HG02678 (cell line): ENCODE measurements at regions not wholly inside any gene's neighbourhood (a gene's known extent, or its start where the extent isn't known, plus 50 kb on each side); places are given as distances from the start of the nearest gene placed in this dataset.
"Not testable (repeated sequence)": the region's sequence is repeated elsewhere in the genome, so short reads cannot be mapped to it uniquely, and the experiment has no call there.

ENCODE experiments used
- ATAC-seq: cut with Tn5 transposase; IDR thresholded peaks from one replicate; pipeline ENCODE4 v1.9.1; 2021; ENCODE audit warnings: mild to moderate bottlenecking, moderate library complexity; ENCODE audit not compliant: unreplicated experiment

DNA sequence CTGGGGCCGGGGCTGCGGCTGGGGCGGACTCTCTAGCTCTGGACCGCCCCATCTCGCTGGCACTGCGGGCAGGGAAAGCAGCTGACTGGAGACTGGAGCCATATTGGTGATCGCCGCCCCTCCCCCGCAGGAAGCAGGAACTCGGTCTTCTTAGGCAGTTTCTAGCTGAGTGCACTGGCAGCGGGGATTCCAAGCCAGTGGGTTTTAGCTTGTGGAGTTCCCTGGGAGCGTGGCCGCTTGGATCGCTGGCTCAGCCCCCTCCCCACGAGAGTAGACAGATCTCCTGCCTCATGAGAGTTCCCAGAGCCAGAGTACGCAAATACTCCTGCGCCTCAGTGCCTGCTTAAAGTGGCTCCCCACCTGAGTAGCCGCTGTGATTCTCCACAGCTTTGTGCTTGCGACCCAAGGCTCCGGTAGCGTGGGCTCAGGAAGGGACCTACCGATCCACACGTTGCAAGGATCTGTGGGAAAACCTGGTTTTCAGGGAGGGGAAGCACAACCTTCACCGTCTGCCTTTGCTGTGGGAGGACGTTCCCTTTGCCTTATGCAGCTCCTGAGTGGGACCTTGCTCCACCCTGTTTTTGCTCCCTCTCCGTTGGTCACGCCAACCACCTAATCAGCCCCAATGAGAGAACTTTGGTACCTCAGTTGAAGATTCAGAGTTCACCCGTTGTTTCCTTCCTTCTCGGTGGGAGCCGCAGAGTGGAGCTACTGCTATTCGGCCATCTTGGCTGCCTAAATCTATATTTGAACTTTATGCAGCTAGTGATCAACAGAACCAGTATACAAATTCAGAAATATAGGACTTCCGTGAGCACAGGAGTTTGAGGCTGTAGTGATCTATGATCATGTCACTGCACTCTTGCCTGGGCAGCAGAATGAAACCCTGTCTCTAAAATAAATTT, 803.9 kb upstream of the PCDH10 start:
- no peak for ATAC-seq

DNA sequence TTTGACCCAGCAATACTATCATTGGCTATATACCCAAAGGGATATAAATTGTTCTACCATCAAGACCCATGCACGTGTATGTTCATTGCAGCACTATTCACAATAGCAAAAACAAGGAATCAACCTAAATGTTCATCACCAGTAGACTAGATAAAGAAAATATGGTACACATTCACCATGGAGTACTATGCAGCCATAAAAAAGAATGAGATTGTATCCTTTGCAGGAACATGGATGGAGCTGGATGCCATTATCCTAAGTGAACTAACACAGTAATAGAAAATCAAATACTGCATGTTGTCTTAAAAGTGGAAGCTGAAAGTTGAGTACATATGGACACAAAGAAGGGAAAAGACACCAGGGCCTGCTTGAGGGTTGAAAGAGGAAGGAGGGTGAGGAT, 803.1 kb upstream of the PCDH10 start:
- no peak for ATAC-seq

DNA sequence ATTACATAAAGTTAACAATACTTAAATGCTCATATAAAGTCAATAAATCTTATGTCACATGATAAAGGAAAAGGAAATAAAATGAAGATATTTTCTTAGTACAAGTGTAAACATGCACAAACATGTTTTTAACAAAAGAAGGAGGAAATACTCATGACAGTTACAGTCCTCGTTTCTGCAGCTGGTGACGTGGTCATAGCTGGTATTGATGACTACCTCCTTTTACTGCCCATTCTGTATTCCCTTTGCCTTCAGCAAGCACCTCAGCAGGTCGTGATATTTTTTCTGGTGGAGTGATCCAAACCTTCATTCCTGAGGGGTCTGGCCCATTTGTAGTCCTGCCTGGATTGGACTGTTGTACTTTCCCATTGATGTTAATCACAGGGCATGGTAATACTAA, 797.5 kb upstream of the PCDH10 start:
- ATAC-seq, result not testable (repeated sequence)

DNA sequence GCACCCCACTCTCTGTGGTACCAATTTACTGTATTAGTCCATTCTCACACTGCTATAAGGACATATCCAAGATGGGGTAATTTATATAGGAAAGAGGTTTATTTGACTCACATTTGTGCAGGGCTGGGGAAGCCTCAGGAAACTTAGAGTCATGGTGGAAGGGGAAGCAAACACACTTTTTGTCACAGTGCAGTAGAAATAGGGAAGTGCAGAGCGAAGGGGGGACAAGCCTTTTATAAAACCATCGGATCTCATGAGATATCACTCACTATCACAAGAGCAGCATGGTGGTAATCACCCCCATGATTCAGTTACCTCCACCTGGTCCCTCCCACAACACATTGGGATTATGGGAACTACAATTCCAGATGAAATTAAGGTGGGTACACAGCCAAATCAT, 766.9 kb upstream of the PCDH10 start:
- no peak for ATAC-seq

DNA sequence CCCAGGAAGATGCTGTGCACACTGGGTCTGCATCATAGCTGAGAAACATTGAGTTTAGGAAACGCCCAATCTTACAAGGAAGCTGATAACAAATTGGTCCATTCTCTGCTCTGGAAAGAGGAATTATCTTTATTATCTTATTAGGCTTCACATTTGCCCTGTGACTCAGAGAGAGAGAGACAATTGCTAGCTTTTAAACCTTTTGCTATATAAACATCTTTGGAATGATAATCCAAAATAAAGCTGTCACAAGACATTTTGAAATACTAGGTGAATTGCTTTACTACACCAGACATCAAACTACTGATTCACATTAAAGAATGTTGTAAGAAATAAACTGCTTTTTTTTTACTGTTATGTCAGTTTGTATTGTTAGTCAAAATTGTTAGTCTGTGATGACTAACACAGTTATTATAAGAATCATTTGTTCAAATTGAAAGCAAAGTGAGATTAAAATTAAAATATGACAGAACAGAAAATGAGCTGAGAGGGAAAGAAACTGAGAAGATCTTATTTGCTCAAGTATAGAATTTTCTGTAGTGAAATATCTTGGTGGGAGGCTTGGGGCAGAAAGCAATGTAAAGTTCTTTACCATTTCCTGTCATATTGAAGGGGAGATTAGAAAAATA, 765.4 kb upstream of the PCDH10 start:
- ATAC-seq, result no peak

DNA sequence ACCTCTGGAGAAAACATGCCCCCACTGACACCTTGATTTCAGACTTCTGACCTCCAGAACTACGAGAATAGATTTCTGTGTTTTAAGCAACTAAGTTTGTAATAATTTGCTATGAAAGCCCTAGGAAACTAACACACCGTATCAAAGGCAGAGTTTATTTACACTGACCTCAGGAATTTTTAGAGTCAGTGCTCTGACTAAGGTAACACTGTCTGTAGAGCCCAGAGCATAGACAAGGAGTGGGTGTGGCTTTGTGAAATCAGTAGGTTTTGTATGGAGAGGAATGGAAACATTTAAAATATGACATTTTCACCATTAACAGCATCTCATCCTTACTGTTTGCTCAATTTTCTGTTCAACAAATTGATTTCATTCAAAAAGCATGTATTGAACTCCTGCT, 764.4 kb upstream of the PCDH10 start:
- ATAC-seq, result no peak

DNA sequence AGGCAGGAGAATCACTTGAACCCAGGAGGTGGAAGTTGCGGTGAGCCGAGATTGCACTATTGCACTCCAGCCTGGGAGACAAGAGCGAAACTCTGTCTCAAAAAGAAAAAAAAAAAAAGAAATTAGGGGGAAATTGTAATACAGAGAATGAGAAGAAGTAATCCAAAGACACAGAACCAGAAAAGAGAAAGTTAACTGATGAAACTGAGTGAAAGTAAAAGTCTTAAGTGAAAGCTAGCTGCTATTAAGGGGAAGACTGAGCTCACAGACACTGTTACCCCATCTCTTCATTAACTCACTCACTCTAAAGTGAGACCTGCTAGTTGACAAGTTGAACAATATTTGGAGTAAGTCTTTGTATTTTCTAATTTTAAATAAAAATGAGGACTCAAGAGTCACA, 763.0 kb upstream of the PCDH10 start:
- ATAC-seq, result no peak

DNA sequence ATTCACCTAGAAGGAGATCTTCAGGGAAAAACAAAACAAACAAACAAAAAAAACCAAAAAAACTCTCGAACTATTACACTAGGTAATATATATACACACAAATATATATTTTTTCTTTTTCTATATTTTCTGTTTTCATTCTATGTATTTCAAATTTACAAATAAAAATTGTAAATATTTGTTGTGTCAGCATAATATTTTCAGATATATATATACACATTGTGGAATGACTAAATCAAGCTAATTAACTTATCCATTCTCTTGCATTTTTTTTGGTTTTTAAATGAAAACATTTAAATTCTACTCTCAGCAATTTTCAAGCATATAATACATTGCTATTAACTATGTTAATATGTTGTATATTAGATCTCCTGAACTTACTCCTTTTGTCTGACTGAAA, 762.0 kb upstream of the PCDH10 start:
- ATAC-seq, result no peak

DNA sequence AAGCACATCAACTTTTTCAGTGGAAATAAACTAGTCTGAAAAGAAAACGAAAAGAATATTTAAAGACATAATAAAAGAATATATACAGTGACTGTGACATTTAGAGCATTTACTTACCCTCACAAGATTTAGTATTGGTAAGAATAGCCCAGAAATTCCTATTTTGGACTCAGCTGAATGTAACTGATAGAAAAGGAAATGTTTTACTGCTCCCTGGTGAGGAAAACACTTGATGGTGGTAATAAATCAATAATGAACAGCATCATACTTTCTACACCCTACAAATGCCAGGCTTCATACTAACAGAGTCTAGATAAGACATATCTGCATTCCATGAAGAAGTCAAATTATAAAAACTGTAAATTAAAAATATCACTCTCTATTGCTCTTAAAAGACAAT, 753.5 kb upstream of the PCDH10 start:
- no peak for ATAC-seq

DNA sequence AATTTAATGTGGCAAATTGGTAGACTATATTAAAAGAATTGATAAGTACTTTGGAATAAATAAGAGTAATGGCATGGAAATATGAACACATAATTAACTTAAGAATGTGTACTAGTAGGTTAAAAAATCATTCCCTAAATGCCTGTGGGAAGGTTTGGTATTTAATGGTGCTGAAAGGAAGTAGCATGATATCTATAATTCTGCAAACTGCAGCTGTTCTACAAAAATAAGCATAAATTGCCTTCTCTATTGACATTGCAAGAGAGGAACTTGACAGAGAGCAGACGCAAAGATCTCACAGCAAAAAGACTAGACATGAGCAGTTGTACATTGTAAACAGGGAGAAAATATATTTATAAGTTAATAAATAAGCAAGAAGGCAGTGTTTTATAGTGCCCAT, 752.5 kb upstream of the PCDH10 start:
- ATAC-seq, result no peak

DNA sequence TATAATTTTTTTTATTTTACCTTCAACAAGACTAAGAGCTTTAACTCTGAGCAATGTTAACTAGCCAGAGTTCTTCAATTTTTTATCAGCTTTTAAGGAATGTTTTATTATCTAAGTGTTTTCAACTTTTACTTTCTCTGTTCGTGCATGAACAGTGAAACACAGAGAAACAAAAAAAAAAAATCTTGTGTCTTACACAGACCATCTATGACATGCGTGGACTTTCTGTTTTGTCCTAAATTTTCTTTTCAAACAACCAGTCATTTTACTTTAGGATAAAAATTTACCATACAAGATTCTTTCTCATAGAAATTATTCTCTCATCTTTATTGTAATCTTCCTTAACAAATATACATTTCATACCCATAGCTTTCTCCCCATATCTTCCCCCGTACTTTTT, 731.9 kb upstream of the PCDH10 start:
- no peak for ATAC-seq

DNA sequence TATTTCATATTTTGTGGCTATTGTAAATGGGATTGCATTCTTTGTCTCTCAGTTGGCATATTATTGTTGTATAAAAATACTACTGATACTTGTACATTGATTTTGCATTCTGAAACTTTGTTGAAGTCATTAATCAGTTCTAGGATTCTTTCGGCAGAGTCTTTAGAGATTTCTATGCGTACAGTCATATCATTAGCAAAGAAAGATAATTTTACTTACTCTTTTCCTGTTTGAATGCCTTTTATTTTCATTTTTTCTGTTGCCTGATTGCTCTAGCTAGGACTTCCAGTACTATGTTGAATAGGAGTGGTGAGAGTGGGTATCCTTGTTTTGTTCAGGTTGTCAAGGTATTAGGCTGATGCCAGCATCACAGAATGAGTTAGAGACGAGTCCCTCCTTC, 722.0 kb upstream of the PCDH10 start:
- ATAC-seq, result no peak

DNA sequence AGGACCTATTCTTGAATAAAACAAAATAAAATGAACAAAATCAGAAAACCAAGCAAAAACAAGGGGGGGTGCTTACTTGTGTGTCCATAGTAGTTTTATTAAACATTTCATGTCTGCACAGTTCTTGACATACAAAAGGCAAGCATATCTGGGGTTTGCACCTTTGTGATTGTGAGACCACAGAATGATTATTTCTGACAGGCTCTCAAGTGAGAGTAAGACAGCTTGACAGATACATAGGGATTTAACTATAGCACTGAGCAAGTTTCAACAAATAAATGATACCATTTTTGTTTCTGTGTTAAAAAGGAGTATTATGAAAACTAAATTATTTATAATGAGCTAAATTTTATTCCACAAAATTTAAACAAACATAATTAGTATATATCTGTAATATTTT, 712.0 kb upstream of the PCDH10 start:
- ATAC-seq, result no peak

DNA sequence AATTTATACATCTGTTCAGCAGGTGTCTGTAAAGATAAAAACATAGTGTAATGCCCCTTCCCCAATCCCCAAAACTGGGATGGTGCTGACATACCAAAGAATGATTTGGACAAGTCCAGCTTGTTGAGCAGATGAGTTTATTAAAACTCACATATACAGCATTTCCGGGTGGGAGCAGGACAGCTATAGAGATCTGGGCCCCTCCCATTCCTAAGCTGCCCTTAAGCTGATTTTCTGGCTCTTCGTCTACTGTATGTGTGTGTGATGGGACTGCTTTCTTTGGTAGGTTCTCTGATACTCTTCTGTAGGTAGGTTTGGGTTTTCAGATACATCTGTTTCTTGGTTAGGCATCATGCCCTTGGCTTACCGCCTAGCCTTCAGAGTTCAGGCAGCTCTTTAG, 703.7 kb upstream of the PCDH10 start:
- no peak for ATAC-seq

DNA sequence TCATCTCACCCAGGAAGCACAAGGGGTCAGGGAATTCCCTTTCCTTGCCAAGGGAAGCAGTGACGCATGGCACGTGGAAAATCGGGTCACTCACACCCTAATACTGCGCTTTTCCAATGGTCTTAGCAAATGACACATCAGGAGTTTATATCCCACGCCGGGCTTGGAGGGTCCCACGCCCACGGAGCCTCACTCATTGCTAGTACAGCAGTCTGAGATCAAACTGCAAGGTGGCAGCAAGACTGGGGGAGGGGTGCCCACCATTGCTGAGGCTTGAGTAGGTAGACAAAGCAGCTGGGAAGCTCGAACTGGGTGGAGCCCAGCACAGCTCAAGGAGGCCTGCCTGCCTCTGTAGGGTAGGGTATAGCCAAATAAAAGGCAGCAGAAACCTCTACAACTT, 691.1 kb upstream of the PCDH10 start:
- ATAC-seq, result not testable (repeated sequence)

DNA sequence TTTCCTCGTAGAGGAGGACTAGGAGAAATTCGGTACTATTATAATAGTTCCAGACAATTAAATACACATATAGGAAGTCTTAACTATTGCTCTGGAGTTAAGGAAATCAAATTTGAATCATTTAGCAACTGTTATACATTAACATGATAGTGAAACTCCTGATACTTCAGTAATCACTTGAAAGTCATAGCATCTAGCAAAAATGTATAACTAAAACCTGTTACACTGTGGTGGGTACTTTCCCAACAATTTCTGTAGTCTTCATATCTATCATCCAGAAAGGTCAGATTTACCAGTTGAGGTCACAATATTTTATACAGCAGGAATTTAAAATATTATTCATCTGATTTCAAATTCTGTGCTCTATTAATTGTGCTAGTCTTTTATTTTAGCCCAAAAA, 669.6 kb upstream of the PCDH10 start:
- no peak for ATAC-seq

DNA sequence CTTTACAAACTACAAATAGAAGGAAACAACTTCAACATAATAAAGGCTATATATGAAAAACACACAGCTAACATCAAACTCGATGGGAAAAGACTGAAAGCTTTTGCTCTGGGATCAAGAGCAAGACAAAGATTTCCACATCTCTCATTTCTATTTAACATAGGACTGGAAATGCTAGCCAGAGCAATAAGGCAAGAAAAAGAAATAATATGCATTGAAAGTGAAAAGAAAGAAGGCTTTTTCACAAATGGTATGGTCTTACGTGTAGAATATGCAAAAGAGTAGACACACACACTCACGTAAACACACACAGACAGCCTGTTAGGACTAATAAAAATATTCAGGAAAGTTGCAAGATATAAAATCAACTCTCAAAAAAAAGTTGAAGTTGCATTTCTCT, 660.5 kb upstream of the PCDH10 start:
- no peak for ATAC-seq

DNA sequence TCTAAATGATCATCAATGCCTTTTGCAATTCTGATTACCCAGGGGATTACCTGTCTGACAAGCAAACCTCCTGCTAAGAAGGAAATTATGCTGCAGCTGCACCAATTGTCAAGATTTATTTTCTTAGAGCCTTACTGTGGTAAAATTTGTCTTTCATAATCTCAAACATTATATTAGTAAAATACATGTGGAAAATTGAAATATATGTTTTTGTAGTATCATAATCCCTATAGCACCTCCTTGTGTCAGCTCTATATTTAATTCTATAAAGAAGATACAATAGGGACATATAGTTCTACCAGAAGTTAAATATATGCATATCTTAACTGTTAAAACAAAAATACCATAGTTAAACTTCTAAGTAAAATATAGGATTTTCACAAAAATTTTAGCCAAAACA, 655.6 kb upstream of the PCDH10 start:
- no peak for ATAC-seq

DNA sequence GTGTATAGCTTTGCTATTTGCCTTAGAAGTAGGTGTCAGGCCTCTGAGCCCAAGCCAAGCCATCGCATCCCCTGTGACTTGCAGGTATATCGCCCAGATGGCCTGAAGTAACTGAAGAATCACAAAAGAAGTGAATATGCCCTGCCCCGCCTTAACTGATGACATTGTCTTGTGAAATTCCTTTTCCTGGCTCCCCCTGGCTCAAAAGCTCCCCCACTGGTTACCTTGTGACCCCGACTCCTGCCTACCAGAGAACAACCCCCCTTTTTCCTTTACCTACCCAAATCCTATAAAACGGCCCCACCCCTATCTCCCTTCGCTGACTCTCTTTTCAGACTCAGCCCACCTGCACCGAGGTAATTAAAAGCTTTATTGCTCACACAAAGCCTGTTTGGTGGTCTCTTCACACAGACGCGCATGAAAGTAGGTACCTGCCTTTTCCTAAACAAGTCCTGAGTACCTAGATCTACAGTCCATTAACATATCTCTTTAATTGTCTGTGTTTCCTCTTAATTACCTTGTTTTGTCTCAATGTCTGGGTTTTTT, 653.8 kb upstream of the PCDH10 start:
- not testable (repeated sequence) for ATAC-seq

DNA sequence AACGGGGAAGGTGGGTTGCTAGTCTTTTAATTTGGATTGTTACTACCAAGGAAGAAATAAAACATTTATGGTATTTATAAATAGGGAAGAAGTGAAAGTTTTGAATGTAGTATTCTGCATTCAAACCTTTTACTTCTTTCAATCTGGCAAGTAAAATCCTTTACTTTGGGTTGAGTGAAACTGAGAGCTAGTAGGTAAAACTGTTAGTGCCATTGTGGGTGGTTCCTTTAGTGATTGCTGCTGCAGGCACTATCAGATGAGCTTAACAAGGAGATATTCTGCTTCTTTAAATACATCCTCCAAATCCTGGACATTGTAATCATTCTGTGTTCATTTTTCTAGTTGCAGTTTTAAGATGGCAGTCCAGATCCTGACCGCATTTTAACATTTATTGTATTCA, 650.9 kb upstream of the PCDH10 start:
- no peak for ATAC-seq

DNA sequence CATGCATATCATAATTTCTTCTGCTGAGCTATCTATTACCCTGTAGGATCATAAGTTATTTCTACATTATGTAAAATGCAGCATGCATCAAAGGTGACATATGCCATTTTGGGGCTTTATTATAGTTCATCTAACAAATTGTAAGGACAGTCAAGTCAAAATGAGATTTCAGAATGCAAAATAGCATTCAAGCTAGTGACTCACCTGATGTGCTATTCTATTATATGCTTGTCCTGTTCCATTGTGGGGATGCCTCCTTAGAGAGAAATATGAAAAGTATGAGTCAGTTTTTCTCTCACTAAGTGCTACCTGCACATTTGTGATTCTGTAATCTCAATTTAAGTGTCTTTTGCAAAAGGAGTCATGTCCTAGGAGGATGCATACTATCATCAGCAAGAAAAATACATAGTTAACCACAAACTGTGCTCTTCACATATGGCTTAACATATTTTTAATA, 647.0 kb upstream of the PCDH10 start:
- no peak for ATAC-seq

DNA sequence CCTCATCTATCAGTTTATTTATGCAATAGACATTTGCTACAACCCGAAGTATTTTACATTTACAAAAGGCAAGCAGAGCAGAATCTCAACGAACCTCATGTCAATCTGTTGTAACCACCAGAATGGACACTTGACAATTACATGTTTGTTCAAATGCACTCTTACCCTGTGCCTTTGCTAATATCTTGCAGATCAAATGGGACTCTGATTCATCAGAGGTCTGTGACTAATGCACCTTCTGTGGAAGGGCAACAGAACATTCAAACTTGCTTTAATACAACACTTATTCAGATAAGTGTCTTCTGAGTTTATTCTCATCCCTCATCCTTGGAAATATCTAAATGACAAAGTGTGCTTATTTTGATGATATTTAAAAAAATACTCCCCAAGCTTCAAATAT, 644.7 kb upstream of the PCDH10 start:
- no peak for ATAC-seq
